ENCODE measurements at regions not wholly inside any gene's neighbourhood (a gene's known extent, or its start where the extent isn't known, plus 50 kb on each side); places are given as distances from the start of the nearest gene placed in this dataset.

DNA sequence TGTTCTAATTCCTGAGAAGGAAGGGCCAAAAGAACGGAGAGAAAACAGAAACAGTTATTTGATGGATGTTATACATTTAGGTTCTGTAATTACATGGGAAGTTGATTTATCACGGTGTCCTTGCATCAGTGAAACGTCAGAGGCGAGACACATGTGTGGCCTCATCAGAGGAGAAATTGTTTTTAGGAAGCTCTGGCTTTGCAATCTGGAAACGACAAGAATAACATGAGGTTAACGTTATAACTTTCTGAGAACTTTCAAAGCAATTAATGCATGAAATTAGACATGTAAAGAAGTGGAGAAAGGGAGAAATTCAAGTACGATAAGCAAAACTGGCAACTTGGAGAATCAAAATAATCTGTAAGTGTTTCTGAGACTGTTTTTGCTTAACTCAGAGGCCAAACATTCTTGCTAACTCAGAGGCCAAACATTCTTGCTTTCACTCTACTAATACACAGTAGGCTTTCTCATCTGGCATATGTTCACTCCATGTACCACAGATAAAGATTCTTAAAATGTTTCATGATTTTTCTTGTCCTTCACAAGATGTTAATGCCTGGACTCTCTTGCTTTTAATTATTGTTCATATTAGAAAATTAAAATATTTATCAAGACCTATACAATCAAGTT lies 933.0 kb downstream of the TLE4 start:
- intact Hi-C loops (cut with micrococcal nuclease; ENCODE audit: unreplicated experiment), result no loop called here
- Histone ChIP-seq H3K4me1 (ENCODE audit: control insufficient read depth, insufficient read depth, low read length) (no peaks in the 10 kb centered on the region), H3K27ac (ENCODE audit: low read length) (no peak overlapping the region), H3K4me3 (ENCODE audit: low read depth in 2 of 2, low read length in 2 of 2) (no peak overlapping the region), H3K9me3 (ENCODE audit: control insufficient read depth, insufficient read depth, low read depth, low read length) (no peaks in the 10 kb centered on the region), H3K36me3 (ENCODE audit: control insufficient read depth, insufficient read depth, low read length) (no peaks in the 10 kb centered on the region), H3K27me3 (ENCODE audit: control insufficient read depth, insufficient read depth, low read length) (no peaks in the 10 kb centered on the region)
- BruUV-seq (replicated peaks), result no TSS peak
- ChIA-PET POLR2A (no interaction called here), CTCF (no interaction called here)
- no peak for TF ChIP-seq TCF7L2 (IDR thresholded peaks at IDR 0.05; ENCODE audit: low read depth, low read length)
- no peak for TF ChIP-seq POLR2AphosphoS5 (IDR thresholded peaks at IDR 0.05; ENCODE audit: low read depth, low read length)
- no peak for TF ChIP-seq SIN3A (IDR thresholded peaks at IDR 0.05; ENCODE audit: borderline replicate concordance, insufficient read depth, low read depth, low read length)
- TF ChIP-seq, protein P1, sequence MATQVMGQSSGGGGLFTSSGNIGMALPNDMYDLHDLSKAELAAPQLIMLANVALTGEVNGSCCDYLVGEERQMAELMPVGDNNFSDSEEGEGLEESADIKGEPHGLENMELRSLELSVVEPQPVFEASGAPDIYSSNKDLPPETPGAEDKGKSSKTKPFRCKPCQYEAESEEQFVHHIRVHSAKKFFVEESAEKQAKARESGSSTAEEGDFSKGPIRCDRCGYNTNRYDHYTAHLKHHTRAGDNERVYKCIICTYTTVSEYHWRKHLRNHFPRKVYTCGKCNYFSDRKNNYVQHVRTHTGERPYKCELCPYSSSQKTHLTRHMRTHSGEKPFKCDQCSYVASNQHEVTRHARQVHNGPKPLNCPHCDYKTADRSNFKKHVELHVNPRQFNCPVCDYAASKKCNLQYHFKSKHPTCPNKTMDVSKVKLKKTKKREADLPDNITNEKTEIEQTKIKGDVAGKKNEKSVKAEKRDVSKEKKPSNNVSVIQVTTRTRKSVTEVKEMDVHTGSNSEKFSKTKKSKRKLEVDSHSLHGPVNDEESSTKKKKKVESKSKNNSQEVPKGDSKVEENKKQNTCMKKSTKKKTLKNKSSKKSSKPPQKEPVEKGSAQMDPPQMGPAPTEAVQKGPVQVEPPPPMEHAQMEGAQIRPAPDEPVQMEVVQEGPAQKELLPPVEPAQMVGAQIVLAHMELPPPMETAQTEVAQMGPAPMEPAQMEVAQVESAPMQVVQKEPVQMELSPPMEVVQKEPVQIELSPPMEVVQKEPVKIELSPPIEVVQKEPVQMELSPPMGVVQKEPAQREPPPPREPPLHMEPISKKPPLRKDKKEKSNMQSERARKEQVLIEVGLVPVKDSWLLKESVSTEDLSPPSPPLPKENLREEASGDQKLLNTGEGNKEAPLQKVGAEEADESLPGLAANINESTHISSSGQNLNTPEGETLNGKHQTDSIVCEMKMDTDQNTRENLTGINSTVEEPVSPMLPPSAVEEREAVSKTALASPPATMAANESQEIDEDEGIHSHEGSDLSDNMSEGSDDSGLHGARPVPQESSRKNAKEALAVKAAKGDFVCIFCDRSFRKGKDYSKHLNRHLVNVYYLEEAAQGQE (IDR thresholded peaks at IDR 0.05; ENCODE audit: insufficient read depth in 1 of 2, low read depth in 2 of 2, low read length in 1 of 2), result no peak
- TF ChIP-seq, protein P2, sequence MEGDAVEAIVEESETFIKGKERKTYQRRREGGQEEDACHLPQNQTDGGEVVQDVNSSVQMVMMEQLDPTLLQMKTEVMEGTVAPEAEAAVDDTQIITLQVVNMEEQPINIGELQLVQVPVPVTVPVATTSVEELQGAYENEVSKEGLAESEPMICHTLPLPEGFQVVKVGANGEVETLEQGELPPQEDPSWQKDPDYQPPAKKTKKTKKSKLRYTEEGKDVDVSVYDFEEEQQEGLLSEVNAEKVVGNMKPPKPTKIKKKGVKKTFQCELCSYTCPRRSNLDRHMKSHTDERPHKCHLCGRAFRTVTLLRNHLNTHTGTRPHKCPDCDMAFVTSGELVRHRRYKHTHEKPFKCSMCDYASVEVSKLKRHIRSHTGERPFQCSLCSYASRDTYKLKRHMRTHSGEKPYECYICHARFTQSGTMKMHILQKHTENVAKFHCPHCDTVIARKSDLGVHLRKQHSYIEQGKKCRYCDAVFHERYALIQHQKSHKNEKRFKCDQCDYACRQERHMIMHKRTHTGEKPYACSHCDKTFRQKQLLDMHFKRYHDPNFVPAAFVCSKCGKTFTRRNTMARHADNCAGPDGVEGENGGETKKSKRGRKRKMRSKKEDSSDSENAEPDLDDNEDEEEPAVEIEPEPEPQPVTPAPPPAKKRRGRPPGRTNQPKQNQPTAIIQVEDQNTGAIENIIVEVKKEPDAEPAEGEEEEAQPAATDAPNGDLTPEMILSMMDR (IDR thresholded peaks at IDR 0.05), result no peak
- ATAC-seq, result no peak
- DNase-seq (ENCODE audit: low read depth, low spot score), result no peak
- in situ Hi-C loops (cut with HindIII; ENCODE audit: low pct_unique_long_range_greater_than_20kb, low sequenced_read_pairs), result no loop called here

DNA sequence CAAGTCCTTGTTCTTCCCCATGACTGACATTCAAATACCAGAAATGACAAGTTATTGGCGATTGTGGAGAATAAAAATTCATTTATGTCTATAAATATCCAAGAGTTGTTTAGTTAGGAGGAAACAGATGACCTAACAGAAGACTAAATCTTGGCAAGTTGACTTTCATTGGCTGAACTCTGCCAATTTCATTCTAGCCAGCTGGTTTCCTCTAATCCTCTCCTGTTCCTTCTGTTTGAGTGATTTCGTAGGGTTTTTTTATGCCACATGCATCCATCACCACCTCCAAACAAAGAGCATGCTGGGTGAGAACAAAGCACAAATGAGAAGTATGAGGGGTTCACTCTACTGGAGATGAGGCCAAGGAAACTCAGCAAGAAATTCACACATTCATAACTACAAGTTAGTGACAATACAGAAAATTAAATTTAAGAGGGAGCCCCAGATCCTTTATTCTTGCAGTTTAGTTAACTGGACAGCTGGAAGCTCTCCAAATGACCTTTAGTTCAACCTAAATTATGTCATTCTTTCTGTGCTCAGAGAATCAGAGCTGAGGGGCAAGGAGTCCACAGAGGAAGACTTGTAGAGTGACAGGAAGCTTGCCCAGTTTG lies 932.0 kb downstream of the TLE4 start:
- in situ Hi-C loops (cut with HindIII; ENCODE audit: low pct_unique_long_range_greater_than_20kb, low sequenced_read_pairs), result no loop called here
- H3K4me1 ChIP-seq (ENCODE audit: control insufficient read depth, insufficient read depth, low read length), result no peaks in the 10 kb centered on the region
- H3K9me3 ChIP-seq (ENCODE audit: control insufficient read depth, insufficient read depth, low read depth, low read length), result no peaks in the 10 kb centered on the region
- H3K36me3 ChIP-seq (ENCODE audit: control insufficient read depth, insufficient read depth, low read length), result no peaks in the 10 kb centered on the region
- CTCF ChIA-PET, result no interaction called here
- no TSS peak for BruUV-seq (replicated peaks)
- intact Hi-C loops (cut with micrococcal nuclease; ENCODE audit: unreplicated experiment), result no loop called here
- no peak for DNase-seq (ENCODE audit: low read depth, low spot score)
- H3K27ac ChIP-seq (ENCODE audit: low read length), result no peak overlapping the region
- ATAC-seq, result no peak
- H3K4me3 ChIP-seq (ENCODE audit: low read depth in 2 of 2, low read length in 2 of 2), result no peak overlapping the region
- TF ChIP-seq, protein P1 (IDR thresholded peaks at IDR 0.05; ENCODE audit: insufficient read depth in 1 of 2, low read depth in 2 of 2, low read length in 1 of 2), result no peak
- no peak for TF ChIP-seq TCF7L2 (IDR thresholded peaks at IDR 0.05; ENCODE audit: low read depth, low read length)
- no peak for TF ChIP-seq SIN3A (IDR thresholded peaks at IDR 0.05; ENCODE audit: borderline replicate concordance, insufficient read depth, low read depth, low read length)
- TF ChIP-seq, protein P2 (IDR thresholded peaks at IDR 0.05), result no peak
- no peak for TF ChIP-seq POLR2AphosphoS5 (IDR thresholded peaks at IDR 0.05; ENCODE audit: low read depth, low read length)
- POLR2A ChIA-PET, result no interaction called here
- H3K27me3 ChIP-seq (ENCODE audit: control insufficient read depth, insufficient read depth, low read length), result no peaks in the 10 kb centered on the region

Data from Panc1 (cell line).